Cardiac septum (tissue), 1 donor: ENCODE measurements at regions not wholly inside any gene's neighbourhood (a gene's known extent, or its start where the extent isn't known, plus 50 kb on each side); places are given as distances from the start of the nearest gene placed in this dataset.

ENCODE experiments used
- DNase-seq: peaks from one replicate; pipeline ENCODE4 v3.0.0-alpha.2; 2020; ENCODE audit warnings: low spot score
- intact Hi-C: fragments of 100-400 bp; cut with DNase I; formaldehyde crosslinking; loops from one replicate; pipeline ENCODE4 v1.14.0; 2022
- donor health status: DM: no; HTN: no; CAD: no.

DNA sequence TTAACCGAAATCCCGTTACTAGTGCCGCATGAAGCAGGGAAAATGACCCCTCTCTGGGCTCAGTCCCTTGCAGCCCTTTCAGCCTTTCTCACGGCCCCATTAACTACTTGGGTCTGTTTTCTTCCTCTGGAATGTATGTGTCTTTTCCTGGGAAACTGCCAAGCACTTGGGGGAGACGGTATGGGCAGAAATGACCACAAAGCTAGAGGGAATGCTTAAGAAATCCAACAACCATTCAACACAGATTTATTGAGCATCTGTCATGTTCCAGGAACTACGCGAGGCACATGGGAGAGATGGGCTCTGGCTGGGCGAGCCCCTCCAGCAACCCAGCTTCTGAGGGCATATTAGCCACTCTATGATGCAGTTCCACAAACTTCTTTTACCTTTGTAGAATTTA, 462.6 kb downstream of the BUD13 start:
- no peak for DNase-seq
- intact Hi-C loops: no loop called here

DNA sequence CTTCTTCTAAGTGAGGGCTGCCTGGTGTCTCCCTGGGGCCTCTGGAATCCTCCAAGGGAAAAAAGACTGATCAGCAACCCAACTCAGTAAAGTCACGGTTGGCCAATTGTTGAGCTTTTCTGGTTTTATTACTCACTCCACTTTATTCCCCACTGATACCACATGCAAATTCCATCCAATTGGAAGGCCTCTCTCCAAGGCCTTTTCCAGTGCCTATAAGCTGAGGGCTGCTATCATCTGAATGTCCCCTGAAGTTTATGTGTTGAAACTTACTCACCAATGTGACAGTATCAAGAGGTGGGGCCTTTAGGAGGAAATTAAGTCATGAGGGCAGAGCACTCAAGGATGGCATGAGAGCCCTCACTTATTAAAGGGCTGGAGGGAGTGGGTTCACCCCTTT, 463.3 kb downstream of the BUD13 start:
- intact Hi-C loops: no loop called here
- DNase-seq: no peak

DNA sequence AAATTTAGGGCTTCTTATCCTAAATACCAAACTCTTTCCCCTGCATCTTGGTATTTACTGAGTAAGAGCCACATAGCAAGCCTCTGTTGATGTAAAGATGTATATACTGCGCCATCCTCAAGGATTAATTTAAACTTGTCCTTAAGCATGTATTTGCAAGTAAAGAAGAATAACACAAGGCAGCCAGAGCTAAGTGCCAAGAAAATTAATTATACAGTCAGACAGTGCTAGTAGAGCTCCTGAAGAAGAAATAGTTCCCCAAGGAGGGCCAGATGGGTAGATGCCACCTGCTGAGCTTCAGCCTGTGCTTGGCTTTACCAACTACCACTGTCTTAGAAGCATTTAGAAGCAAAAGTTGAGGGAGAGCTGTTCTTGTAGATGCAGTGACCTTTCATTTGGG, 470.0 kb downstream of the BUD13 start:
- DNase-seq: no peak
- intact Hi-C loops: no loop called here

DNA sequence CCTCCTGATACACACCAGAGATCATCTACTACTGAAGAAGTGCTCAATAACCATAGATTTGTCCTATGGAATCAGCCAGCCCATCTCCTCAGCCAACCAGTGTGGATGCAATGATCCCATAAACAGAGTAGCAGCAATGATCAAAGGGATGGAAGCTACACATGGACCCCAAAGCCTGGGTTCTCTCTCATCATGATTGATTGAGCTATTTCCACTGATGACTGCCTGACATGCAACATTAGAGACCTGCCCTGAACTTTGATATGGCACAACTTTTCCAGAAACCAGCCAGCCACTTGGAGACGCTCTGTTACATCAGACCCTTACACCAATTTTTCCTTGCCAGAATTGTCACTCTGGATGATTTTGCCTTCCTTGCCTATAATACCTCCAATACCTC, 471.6 kb downstream of the BUD13 start:
- DNase-seq: no peak
- intact Hi-C loops: no loop called here

DNA sequence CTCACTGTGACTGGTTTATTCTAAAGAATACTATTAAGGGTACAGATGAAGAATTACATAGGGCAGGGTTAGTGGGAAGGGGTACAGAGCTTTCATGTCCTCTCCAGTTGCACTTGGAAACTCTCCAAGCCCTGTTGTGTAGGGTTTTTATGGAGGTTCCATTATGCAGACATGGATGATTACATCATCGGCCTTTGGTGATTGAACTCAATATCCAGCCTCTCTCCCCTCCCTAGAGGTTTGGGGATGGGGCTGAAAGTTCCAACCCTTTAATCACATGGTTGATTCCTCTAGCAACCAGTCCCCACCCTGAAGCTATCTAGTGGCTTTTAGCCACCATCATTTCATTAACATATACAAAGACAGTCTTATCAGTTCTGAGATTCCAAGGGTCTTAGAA, 472.6 kb downstream of the BUD13 start:
- no peak for DNase-seq
- intact Hi-C loops: no loop called here

DNA sequence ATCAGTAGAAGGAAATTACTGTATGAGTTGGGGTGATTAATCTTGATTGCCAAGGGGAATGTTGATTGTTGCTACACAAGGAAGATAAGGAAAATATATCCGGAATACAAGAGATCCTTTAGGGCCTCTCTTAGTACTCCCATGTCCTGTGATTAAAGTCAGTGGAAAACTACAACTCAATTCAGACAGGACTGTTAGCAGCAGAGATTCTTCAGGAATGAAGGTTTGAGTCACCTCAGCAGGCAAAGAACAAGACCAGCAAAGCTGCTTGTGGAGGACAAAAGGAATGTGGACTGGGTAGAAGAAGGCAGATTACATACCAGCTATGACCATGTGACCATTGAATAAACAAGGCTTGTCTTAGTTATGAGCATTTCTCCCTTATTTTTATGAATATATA, 478.2 kb downstream of the BUD13 start:
- intact Hi-C loops: no loop called here
- DNase-seq: no peak

DNA sequence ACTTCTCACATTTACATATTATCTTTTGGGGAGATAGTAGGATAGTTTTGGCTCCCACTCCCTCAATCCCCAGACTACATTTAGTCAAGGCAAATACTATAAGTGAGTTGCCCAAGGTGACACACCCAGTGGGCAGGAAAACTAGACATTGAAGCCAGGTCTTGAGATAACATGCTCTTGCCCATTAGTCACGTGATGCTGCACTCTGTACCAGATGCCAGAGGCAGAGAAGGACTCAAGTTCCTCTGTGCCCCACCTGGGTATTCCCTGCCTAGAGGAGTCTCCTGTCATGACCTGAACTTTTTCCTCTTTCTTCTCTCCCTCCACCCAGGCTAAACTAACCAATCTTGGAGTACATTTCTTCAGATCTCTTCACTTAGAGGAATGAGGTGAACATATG, 484.9 kb downstream of the BUD13 start:
- DNase-seq: no peak
- intact Hi-C loops: no loop called here

DNA sequence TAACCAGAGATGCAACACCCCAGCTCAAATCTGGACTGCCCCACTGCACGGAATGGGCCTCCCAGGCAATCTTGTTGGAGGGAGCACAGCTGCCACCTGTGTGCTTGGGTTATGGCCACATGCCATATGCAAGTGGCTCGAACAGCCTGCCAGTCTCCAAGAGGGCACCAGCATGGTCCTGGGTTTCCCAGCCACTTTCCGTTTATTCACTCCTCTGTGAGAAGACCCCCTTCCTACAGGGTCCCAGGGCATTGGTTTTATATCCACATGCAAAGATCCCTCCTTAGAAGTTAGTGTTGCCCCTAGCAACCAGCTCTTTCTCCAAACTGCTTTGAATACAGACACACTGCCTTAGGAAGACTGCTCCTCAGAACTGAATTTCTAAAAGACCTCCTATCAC, 487.8 kb downstream of the BUD13 start:
- intact Hi-C loops: no loop called here
- no peak for DNase-seq

DNA sequence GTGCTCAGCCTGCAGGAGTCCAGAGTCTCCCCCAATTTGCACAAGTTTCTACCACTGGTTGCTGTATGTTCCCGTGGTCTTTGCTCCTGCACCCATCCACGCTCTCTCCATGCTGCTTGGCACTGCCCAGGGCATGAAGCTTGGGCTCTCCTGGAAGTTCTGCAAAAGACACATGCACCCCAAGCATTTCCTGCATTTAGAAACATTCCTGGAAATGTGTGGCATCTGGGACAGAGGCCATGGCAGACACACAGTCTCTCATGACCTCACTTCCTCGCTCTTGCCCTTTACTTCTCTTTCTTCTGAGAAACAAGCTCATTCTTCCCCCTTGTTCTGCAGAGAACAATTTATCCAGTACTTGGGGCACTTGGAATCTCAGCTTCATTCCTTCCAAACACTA, 489.5 kb downstream of the BUD13 start:
- intact Hi-C loops: no loop called here
- no peak for DNase-seq

DNA sequence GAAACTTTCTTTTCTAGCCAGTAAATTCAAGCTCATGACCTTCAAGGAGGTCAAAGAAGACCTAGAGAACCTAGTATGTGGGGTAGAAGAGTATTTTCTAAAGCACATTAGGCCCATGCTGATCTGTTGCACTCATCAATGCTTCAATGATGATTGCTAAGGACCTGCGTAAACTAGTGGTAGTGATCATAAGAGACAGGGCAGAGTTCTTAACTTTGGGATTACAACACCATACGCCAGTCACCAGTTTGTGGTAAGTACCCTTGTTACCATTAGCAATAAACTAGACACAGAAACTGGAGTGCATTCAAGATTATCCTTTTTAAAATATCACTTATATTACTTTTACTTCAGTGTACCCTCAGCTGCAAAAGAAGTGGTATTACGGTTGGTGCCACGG, 490.3 kb downstream of the BUD13 start:
- no peak for DNase-seq
- intact Hi-C loops: no loop called here

DNA sequence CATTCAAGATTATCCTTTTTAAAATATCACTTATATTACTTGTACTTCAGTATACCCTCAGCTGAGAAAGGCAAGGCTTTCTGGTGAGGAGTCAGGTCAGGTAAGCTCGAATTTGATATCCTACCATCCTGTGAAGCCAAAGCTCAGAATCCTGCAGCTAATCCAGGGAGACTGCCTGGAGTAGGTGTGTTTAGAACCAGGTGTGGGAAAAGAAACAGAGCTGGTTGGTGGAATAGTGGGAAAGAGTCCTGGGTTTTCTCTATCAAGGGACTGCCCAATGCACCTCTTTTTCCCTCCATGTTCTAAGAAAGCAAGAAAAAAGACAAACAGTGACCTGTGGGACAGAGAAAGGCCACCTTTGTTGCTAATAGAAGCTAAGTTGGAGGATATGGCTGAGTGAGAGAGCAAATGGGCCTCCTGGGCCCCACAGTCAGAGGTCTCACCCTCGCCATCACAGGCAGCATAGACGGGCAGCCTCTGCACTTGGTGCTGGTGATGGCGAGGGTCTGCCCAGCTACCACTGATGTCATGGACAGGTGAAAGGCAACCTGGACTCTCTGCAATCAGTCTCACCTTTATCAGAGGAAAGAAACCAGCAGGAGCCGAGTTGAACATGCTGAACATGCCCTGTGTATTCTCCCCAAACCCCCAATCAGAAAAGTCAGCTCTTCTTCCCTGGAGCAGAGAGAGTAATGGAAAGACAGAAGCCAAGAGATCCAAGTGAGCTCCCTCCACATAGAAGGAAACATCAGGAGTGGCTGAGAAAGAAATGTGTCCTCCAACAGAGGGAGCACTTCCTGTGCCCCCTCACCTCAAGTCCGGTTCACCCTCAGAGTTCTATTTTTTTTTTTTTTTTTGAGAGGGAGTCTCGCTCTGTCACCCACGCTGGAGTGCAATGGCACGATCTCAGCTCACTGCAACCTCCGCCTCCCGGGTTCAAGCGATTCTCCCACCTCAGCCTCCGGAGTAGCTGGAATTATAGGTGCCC, 491.3 kb downstream of the BUD13 start:
- no peak for DNase-seq

DNA sequence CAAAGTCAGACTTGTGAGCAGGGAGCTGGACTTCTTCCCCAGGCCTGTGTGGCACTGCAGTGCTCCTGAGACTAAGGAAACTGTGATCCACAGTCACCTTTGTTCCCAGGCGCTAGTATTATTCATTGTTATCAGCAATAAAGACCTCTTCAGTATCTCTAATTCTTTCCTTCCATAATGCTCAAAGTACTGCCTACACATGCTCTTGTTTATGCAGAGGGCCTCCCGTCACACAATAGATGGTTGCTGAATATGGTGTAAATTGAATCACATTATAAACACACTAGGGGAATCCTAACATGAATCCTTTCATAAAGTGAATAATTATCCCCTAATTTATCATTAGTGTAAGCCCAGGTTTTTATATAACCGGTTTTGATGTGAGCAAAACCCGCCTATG, 493.3 kb downstream of the BUD13 start:
- intact Hi-C loops: no loop called here

More for the DNA sequence above, 491.3 kb downstream of the BUD13 start:
- intact Hi-C loops: no loop called here

DNA sequence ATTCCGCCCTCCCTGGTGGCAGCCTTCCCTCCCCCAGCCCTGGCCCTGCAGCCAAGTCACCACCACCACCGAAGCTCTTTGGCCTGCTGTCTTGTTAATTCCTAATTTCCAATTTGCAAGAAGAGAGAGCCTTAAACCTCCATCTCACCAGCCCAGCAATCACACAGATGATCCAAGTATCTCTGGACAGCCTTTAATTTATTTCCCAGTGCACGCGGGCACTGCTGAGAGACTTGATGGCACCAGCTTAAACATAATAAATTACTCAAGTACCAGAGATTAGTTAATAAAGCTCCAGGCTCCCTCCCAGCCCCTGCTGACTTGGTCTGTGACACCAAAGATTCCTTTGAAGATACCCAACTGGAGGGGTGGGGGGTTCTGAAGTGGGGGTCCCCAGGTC, 494.7 kb downstream of the BUD13 start:
- no peak for DNase-seq
- intact Hi-C loops: no loop called here

More for the DNA sequence above, 493.3 kb downstream of the BUD13 start:
- no peak for DNase-seq

DNA sequence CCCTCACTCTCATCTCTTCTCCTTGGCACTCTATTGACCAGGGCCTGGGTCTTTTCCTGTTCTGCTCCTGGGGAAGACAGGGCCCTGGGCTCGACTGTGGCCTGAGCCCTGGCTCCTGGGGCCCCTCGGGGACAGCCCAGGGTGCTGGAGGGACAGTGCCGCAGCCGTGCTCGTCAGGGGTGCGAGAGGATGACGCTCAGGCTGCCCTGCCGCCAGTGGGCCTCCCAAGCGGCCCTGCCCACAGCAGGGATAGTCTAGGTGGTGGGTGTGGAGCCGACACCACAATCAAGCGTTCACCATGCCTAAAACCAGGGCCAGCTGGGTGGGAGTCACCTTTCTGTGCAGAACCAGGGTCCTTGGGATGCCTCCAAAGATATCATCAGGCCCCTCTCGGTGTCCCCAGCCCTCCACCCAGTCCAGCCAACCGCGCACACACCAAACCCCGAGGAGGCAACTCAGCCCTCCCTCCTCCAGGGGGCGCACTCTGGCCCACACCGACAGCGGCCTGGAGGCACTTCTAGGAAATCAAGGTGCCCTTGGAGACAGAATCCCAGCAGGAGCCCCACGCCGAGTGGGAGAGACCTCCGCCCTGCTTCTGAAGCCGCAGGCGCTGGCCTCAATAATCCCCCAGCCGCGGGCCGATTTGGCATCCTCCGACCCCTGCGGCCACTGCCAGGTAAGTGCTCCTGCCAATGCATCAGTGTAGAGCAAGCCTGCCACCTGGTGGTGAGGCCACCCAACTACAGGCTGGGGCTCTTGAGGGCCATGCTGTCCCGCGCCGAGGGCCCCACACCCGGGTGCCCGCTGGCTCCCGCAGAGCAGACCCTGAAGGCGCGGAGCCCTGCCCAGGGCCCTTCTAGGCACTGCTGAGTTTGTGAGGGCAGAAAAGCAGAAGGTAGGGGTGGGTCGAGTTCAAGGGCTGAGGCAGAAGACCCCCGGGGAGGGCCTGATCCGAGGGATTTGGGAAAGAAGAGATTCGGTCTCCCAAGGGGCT, 496.4 kb downstream of the BUD13 start:
- DNase-seq: peak; percentile 84
- intact Hi-C loops: loop anchor here (2.0 kb wide), 1 partner anchor 952 kb away; no protein-coding TSS in a partner anchor

DNA sequence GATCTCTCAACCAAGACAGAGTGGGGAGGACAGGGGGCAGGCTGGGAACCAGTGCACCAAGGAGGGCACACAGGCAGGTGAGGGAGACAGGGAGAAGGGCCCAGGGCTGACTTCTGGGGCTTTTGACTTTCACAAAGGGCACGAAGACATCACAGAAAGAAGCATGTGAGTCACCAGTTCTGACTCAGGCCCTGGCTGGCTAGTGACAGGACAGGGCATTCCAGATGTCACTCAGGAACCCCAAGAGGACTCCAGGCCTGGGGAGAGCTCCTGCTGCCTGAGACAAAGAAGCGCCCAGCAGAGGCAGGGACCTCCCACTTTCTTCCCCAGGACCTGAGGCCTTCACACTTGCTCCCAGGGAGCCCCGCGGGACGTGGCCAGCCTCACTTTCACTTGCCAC, 497.2 kb downstream of the BUD13 start:
- intact Hi-C loops: loop anchor here (2.0 kb wide), 1 partner anchor 951 kb away; no protein-coding TSS in a partner anchor
- DNase-seq: no peak

DNA sequence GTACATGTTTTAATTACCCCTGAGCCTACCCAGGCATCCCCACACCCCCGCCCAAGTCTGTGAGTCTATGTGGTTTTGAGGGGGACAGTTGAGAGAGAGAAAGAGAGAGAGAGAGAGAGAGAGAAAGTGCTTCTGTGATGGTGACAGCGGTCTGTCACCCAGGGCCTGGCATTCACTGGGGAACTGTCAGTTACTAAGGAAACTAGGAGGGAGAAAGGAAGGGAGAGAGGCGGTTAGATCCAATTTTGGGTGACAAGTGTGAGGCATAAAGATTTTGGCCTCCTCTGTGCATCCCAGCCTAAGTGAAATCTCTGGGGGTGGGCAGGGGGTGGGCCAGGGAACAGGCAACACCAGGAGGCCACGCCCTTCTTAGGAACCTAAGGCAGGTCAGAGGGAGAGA, 498.3 kb downstream of the BUD13 start:
- intact Hi-C loops: no loop called here
- no peak for DNase-seq

DNA sequence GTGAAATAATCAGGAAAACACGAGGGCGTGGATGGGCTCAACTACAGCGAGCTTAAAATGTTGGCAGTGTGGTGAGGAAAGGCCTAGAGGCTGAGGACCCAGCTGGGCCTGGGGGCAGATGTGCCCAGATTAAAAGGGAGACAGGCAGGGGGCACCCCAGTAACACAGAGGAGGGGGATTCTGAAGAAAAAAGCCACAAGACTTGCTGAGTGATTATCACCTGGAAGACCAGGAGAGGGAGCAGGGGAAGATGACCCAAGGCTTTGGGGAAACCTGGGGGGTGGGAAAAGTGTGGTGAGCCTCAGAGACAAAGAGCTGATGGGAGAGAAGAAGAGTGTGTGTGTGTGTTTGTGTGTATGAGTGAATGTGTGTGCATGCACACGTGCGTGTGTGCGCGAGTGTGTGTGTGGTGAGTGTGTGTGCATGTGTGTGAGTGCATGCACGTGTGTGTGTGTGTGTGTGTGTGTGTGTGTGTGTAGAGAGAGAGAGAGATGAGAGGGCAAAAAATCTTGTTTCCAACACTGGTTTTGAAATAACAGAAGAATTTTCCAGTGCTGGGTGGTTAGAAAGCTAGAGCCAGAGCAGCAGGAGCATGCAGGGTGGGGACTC, 500.5 kb downstream of the BUD13 start:
- intact Hi-C loops: no loop called here
- DNase-seq: no peak

DNA sequence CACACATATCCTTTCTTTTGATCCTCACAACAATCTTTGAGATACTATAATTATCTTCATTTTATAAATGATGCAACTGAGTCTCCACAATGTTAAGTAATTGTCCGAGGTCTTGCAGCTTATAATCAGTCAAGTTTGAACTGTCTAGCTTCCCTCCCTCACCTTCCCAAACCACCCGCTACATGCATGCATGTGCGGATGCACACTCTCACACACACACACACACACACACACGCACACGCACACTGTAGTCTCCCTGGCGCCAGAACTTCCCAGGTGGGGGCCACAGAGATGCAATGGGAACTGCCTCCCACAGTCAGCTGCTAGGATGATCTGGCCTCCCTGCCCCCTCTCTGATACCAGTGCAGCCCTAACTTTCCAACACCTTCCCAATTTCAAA, 501.3 kb downstream of the BUD13 start:
- no peak for DNase-seq
- intact Hi-C loops: no loop called here

DNA sequence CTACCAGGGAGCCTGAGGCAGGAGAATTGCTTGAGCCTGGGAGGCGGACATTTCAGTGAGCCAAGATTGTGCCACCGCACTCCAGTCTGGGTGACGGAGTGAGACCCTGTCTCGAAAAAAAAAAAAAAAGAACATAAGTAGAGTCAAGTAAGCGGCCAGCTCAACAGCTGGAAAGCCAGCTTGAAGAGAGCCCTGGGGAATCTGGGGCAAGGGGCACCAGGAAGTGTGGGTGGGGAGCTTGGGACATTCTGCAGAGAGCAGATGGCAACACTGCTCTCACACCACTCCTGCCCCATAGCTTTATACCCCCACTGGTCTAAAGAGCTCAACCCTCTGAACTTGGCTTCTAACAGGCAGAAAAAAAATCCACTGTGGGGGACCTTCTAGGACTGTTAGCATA, 505.6 kb downstream of the BUD13 start:
- intact Hi-C loops: no loop called here
- DNase-seq: no peak

DNA sequence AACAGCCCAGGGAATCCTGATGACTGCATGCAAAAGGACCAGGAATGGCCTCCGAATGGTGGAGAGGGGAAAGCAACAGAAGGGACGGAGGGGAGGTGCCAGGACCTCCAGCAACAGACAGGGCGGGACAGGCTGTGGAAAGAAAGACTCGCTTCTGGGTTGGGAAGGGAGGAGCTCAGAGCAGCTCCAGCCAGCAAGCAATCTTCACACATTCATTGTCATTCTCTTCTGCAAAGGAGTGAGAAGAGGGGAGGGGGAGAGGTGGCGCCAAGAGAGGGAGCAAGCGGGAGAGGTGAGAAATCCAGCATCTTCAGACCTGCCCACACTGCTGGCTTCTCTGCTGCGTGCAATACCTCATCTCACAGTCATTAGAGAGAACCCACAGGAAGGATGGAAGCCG, 509.0 kb downstream of the BUD13 start:
- intact Hi-C loops: no loop called here
- no peak for DNase-seq
